AG04450 (cell line): ENCODE measurements at regions not wholly inside any gene's neighbourhood (a gene's known extent, or its start where the extent isn't known, plus 50 kb on each side); places are given as distances from the start of the nearest gene placed in this dataset.
A peak's percentile ranks its signal among the peaks of the same experiment; 100 is the strongest.

Source experiments
- CTCF ChIA-PET: fragments of 300-600, 350-600 bp; formaldehyde crosslinking; extraction: SDS; loops from one replicate; lab custom pipeline; 2022; ENCODE audit warnings: antibody characterized with exemption, inconsistent platforms; lab: Charles Lee
- POLR2A ChIA-PET: fragments of 350-600 bp; formaldehyde crosslinking; extraction: SDS; loops from one replicate; lab custom pipeline; 2021; ENCODE audit warnings: antibody characterized with exemption, inconsistent platforms; lab: Yijun Ruan, JAX
- DNase-seq: peaks from one replicate; pipeline ENCODE4 v3.0.0-alpha.2; 2011; ENCODE audit warnings: low read depth, low spot score
- H3K27ac ChIP-seq: one replicate; pipeline ENCODE4 v1.5.1; 2012; ENCODE audit warnings: low read depth, low read length, control low read depth
- H3K27me3 ChIP-seq: one replicate; pipeline ENCODE4 v1.6.0; 2012; ENCODE audit warnings: low read length; ENCODE audit not compliant: control insufficient read depth, insufficient read depth
- H3K4me3 ChIP-seq: 2 replicates; pipeline ENCODE4 v1.5.1; 2011; ENCODE audit warnings: mild to moderate bottlenecking, low read depth, low read length, control low read depth
- H3K9me3 ChIP-seq: 2 replicates; pipeline ENCODE4 v1.5.1; 2012; ENCODE audit warnings: low read length; ENCODE audit not compliant: control insufficient read depth, insufficient read depth
- CTCF ChIP-seq: IDR thresholded peaks from 2 replicates; pipeline ENCODE4 v1.5.1; 2011; ENCODE audit warnings: low read depth, low read length, control low read depth, inconsistent platforms

GRCh38 chr2:150247481-150247880, 240.0 kb downstream of the RND3 start:
- no peaks in the 10 kb centered on the region for H3K9me3 ChIP-seq
- DNase-seq = no peak
- ChIA-PET CTCF (interaction anchor here (0.6 kb wide), 1 partner anchor 178 kb away, joined by 5 read pairs; no protein-coding TSS in a partner anchor), POLR2A (no interaction called here)
- H3K27ac ChIP-seq = no peak overlapping the region
- H3K27me3 ChIP-seq = no peaks in the 10 kb centered on the region
- TF ChIP-seq CTCF = no peak
- no peak overlapping the region for H3K4me3 ChIP-seq

- H3K27ac ChIP-seq = peak overlapping the region; percentile 88
- ChIA-PET POLR2A (interaction anchor here (1.1 kb wide), 2 partner anchors 24 to 37 kb away, joined by 3 to 4 read pairs; no protein-coding TSS in a partner anchor), CTCF (interaction anchor here (0.6 kb wide), 1 partner anchor 1023 kb away, joined by 4 read pairs; no protein-coding TSS in a partner anchor)
- H3K27me3 ChIP-seq = no peaks in the 10 kb centered on the region
- DNase-seq = peak; percentile 84
- TF ChIP-seq CTCF = no peak
- peak overlapping the region; percentile 45 for H3K4me3 ChIP-seq
- no peaks in the 10 kb centered on the region for H3K9me3 ChIP-seq
These were observed 252.6 kb downstream of the RND3 start for GRCh38 chr2:150234787-150235446.

GRCh38 chr2:150232871-150233270, 254.6 kb downstream of the RND3 start:
- no peaks in the 10 kb centered on the region for H3K9me3 ChIP-seq
- H3K27me3 ChIP-seq = no peaks in the 10 kb centered on the region
- POLR2A ChIA-PET = no interaction called here
- TF ChIP-seq CTCF = no peak
- CTCF ChIA-PET = no interaction called here
- no peak for DNase-seq
- H3K4me3 ChIP-seq = no peak overlapping the region
- H3K27ac ChIP-seq = no peak overlapping the region

- POLR2A ChIA-PET = no interaction called here
These were observed 255.1 kb downstream of the RND3 start for GRCh38 chr2:150232321-150232720.

More at GRCh38 chr2:150232321-150232720, 255.1 kb downstream of the RND3 start:
- Histone ChIP-seq H3K4me3 (no peak overlapping the region), H3K9me3 (no peaks in the 10 kb centered on the region), H3K27ac (no peak overlapping the region), H3K27me3 (no peaks in the 10 kb centered on the region)
- no peak for TF ChIP-seq CTCF
- no peak for DNase-seq
- CTCF ChIA-PET = no interaction called here
